Neuronal stem cell (in vitro differentiated cells): ENCODE measurements at regions not wholly inside any gene's neighbourhood (a gene's known extent, or its start where the extent isn't known, plus 50 kb on each side); places are given as distances from the start of the nearest gene placed in this dataset.
A peak's percentile ranks its signal among the peaks of the same experiment; 100 is the strongest.

Source experiments
- DNase-seq: peaks from one replicate; pipeline ENCODE4 v3.0.0-alpha.2; 2013; ENCODE audit warnings: low spot score
- H2AFZ ChIP-seq: one replicate; pipeline ENCODE4 v1.6.1; 2013; ENCODE audit warnings: mild to moderate bottlenecking, low read length, inconsistent platforms
- H2AK5ac ChIP-seq: 2 replicates; pipeline ENCODE4 v1.6.1; 2013; ENCODE audit warnings: low read depth, mild to moderate bottlenecking, inconsistent platforms, low read length, moderate library complexity, mixed read lengths
- H2BK120ac ChIP-seq: 2 replicates; pipeline ENCODE4 v1.6.1; 2013; ENCODE audit warnings: low read depth, mild to moderate bottlenecking, inconsistent platforms, low read length, moderate library complexity, mixed read lengths
- H2BK12ac ChIP-seq: one replicate; pipeline ENCODE4 v1.6.1; 2013; ENCODE audit warnings: low read length, inconsistent platforms
- H2BK15ac ChIP-seq: 2 replicates; pipeline ENCODE4 v1.6.1; 2013; ENCODE audit warnings: mild to moderate bottlenecking, low read length, inconsistent platforms, mixed read lengths
- H2BK5ac ChIP-seq: one replicate; pipeline ENCODE4 v1.6.1; 2013; ENCODE audit warnings: inconsistent platforms, mild to moderate bottlenecking, low read length, moderate library complexity
- H3K14ac ChIP-seq: one replicate; pipeline ENCODE4 v1.6.1; 2013; ENCODE audit warnings: low read length, inconsistent platforms
- H3K18ac ChIP-seq: 2 replicates; pipeline ENCODE4 v1.6.1; 2013; ENCODE audit warnings: low read length, inconsistent platforms
- H3K23ac ChIP-seq: 2 replicates; pipeline ENCODE4 v1.6.1; 2013; ENCODE audit warnings: low read depth, mild to moderate bottlenecking, mixed read lengths, low read length, inconsistent platforms; ENCODE audit not compliant: poor library complexity
- H3K27ac ChIP-seq: replicated peaks from 3 replicates; pipeline ENCODE4 v1.5.1; 2013; ENCODE audit warnings: low read length, inconsistent platforms
- H3K27me3 ChIP-seq, 3 experiments: 2 replicates each; pipeline ENCODE4 v1.6.1; 2013; ENCODE audit warnings: low read length in 3 of 3, mild to moderate bottlenecking in 2 of 3, inconsistent platforms in 1 of 3, low read depth in 1 of 3, mixed read lengths in 1 of 3, moderate library complexity in 1 of 3; ENCODE audit not compliant: control insufficient read depth in 3 of 3, insufficient read depth in 3 of 3
- H3K36me3 ChIP-seq, 2 donors: replicated peaks in 1 of 2; 2 replicates each; pipeline ENCODE4 v1.6.1; 2013; ENCODE audit warnings: low read length in 2 of 2; ENCODE audit not compliant: control insufficient read depth in 2 of 2, insufficient read depth in 2 of 2
- H3K4ac ChIP-seq: 2 replicates; pipeline ENCODE4 v1.6.1; 2013; ENCODE audit warnings: inconsistent platforms, mild to moderate bottlenecking, low read length, moderate library complexity
- H3K4me1 ChIP-seq, 2 donors: 1 replicate in 1 of 2; 2 replicates in 1 of 2; pipeline ENCODE4 v1.6.1; 2013; ENCODE audit warnings: low read length in 2 of 2, low read depth in 1 of 2; ENCODE audit not compliant: control insufficient read depth in 2 of 2, insufficient read depth in 1 of 2
- H3K4me2 ChIP-seq: one replicate; pipeline ENCODE4 v1.6.1; 2013; ENCODE audit warnings: mild to moderate bottlenecking, low read length, inconsistent platforms; ENCODE audit not compliant: insufficient read depth, poor library complexity, severe bottlenecking
- H3K4me3 ChIP-seq, 2 donors: 2 replicates each; pipeline ENCODE4 v1.5.1; 2013; ENCODE audit warnings: low read length in 2 of 2, mild to moderate bottlenecking in 2 of 2, inconsistent platforms in 1 of 2, moderate library complexity in 1 of 2
- H3K79me1 ChIP-seq: one replicate; pipeline ENCODE4 v1.6.1; 2013; ENCODE audit warnings: low read depth, mild to moderate bottlenecking, inconsistent platforms, low read length, moderate library complexity
- H3K9ac ChIP-seq: one replicate; pipeline ENCODE4 v1.6.1; 2013; ENCODE audit warnings: mild to moderate bottlenecking, low read depth, low read length, inconsistent platforms; ENCODE audit not compliant: poor library complexity
- H3K9me3 ChIP-seq, 2 donors: replicated peaks in 1 of 2; 2 replicates each; pipeline versions ENCODE3 to v1.6.1; 2013; ENCODE audit warnings: low read length in 2 of 2, mild to moderate bottlenecking in 2 of 2, inconsistent platforms in 1 of 2, low read depth in 1 of 2, mixed read lengths in 1 of 2, moderate library complexity in 1 of 2; ENCODE audit not compliant: control insufficient read depth in 2 of 2, insufficient read depth in 1 of 2
- H4K8ac ChIP-seq: one replicate; pipeline ENCODE4 v1.6.1; 2013; ENCODE audit warnings: low read depth, mild to moderate bottlenecking, inconsistent platforms, low read length, moderate library complexity
- H4K91ac ChIP-seq: one replicate; pipeline ENCODE4 v1.6.1; 2013; ENCODE audit warnings: low read length, low read depth, mild to moderate bottlenecking, inconsistent platforms; ENCODE audit not compliant: poor library complexity
- WGBS, 2 donors: extraction: QIAGEN DNeasy Blood & Tissue Kit; methylation state at CpG; one replicate each; pipeline ENCODE4 v1.1.7; 2013; ENCODE audit warnings: missing lambda C conversion rate in 2 of 2, mixed read lengths in 1 of 2; ENCODE audit not compliant: insufficient read length in 2 of 2, insufficient replicate concordance in 1 of 2; ENCODE audit errors: extremely low coverage in 2 of 2; 5-methylcytosine and 5-hydroxymethylcytosine counted together

- no peak overlapping the region for H2AFZ ChIP-seq
- no peak for DNase-seq
- no peaks in the 10 kb centered on the region for H3K4me1 ChIP-seq
- H2BK15ac ChIP-seq, result no peak overlapping the region
- H3K4me2 ChIP-seq, result no peak overlapping the region
- H3K9me3 ChIP-seq, result no peaks in the 10 kb centered on the region
- no peak overlapping the region for H3K23ac ChIP-seq
- no peak overlapping the region for H2AK5ac ChIP-seq
- no peak overlapping the region for H3K9ac ChIP-seq
- no peak overlapping the region for H3K27ac ChIP-seq
- no peaks in the 10 kb centered on the region for H3K27me3 ChIP-seq
- no peaks in the 10 kb centered on the region for H3K79me1 ChIP-seq
- H2BK5ac ChIP-seq, result no peak overlapping the region
- H4K91ac ChIP-seq, result no peak overlapping the region
- no peaks in the 10 kb centered on the region for H3K36me3 ChIP-seq
- WGBS, 2 donors, result no CpG with 5 or more reads among the region's 6 CpGs
- H3K14ac ChIP-seq, result no peak overlapping the region
- no peak overlapping the region for H2BK120ac ChIP-seq
- no peak overlapping the region for H3K4ac ChIP-seq
- no peak overlapping the region for H3K4me3 ChIP-seq
- no peak overlapping the region for H3K18ac ChIP-seq
- H2BK12ac ChIP-seq, result no peak overlapping the region
- H4K8ac ChIP-seq, result no peak overlapping the region
Measured at GRCh38 chr5:18517641-18518380, 883.6 kb downstream of the TAF11L14 start.

DNA sequence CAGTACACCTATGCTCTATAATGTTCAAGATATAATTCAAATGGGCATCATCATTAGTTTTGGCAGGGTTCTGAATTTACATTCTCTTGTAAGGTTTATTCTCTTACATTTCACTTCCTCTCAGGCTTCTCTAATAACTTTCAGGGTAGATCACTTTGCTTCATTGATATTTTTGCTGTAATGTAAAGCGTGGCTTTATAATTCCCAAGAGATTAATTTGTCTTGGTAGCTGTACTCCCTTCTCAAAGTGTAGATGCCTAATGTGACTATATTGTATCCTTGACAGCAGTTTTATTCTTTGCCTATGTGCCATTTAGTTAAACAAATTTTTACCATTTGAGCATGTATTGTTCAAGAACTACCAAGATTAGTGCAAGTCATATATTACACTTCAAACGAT, 889.1 kb downstream of the TAF11L14 start:
- H4K91ac ChIP-seq, result no peak overlapping the region
- H2BK120ac ChIP-seq, result no peak overlapping the region
- no peak overlapping the region for H2AK5ac ChIP-seq
- no peak overlapping the region for H3K9ac ChIP-seq
- H3K23ac ChIP-seq, result no peak overlapping the region
- H3K27me3 ChIP-seq, result no peaks in the 10 kb centered on the region
- no peak overlapping the region for H3K4me2 ChIP-seq
- no peaks in the 10 kb centered on the region for H3K79me1 ChIP-seq
- H3K27ac ChIP-seq, result no peak overlapping the region
- no peaks in the 10 kb centered on the region for H3K4me1 ChIP-seq
- no peaks in the 10 kb centered on the region for H3K36me3 ChIP-seq
- no peak overlapping the region for H2BK5ac ChIP-seq
- no peak overlapping the region for H3K4me3 ChIP-seq
- no peak overlapping the region for H2BK12ac ChIP-seq
- H3K18ac ChIP-seq, result no peak overlapping the region
- no peak overlapping the region for H4K8ac ChIP-seq
- H3K14ac ChIP-seq, result no peak overlapping the region
- H2AFZ ChIP-seq, result no peak overlapping the region
- DNase-seq, result no peak
- no peak overlapping the region for H3K4ac ChIP-seq
- no peaks in the 10 kb centered on the region for H3K9me3 ChIP-seq
- H2BK15ac ChIP-seq, result no peak overlapping the region
- WGBS, 2 donors, result no CpG with 5 or more reads among the region's 2 CpGs

DNA sequence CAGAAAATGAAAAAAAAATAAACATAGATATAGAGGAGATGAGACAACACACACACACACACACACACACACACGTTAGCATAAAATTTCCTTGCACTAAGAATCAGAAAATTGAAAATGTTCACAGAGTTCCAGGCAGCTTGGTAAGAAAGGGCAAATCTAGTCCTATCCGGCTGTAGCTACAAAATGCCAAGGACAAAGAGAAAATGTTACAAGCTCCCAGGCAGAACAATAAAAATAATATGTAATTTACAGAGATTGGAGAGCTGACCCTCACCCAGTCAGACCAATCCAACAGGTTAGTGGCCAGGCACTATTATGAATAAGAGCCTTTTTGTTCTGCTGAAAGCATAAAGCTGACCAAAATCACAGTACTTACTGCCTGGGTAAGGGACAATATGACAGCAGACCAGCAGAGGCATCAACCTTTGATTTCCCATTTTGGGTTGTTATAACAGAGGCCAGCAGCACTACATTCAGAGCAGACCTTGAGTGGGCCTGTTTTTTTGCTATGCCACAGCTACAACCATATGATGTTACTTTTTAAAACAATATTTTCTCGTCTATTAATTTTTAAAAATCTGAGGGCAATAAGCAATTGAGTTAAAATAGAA, 892.6 kb downstream of the TAF11L14 start:
- Histone ChIP-seq H3K14ac (no peak overlapping the region), H2BK120ac (no peak overlapping the region), H3K79me1 (no peaks in the 10 kb centered on the region), H3K9me3 (no peaks in the 10 kb centered on the region), H3K27ac (no peak overlapping the region), H3K9ac (no peak overlapping the region), H4K91ac (no peak overlapping the region), H2BK15ac (no peak overlapping the region), H4K8ac (no peak overlapping the region), H3K4me2 (no peak overlapping the region), H3K18ac (no peak overlapping the region), H3K36me3 (no peaks in the 10 kb centered on the region), H3K4ac (no peak overlapping the region), H2BK5ac (no peak overlapping the region), H2AK5ac (no peak overlapping the region), H3K4me1 (no peaks in the 10 kb centered on the region), H3K4me3 (no peak overlapping the region), H3K27me3 (no peaks in the 10 kb centered on the region), H2AFZ (peak overlapping the region; percentile 41), H2BK12ac (no peak overlapping the region), H3K23ac (no peak overlapping the region)
- WGBS, 2 donors, result no CpG with 5 or more reads among the region's 3 CpGs
- no peak for DNase-seq

- no peak overlapping the region for H3K4ac ChIP-seq
- no peak overlapping the region for H3K27ac ChIP-seq
- H4K91ac ChIP-seq, result no peak overlapping the region
- no peak for DNase-seq
- H3K9me3 ChIP-seq, result no peaks in the 10 kb centered on the region
- H3K27me3 ChIP-seq, result no peaks in the 10 kb centered on the region
- H2BK5ac ChIP-seq, result no peak overlapping the region
- H2BK12ac ChIP-seq, result no peak overlapping the region
- no peak overlapping the region for H3K4me3 ChIP-seq
- no peak overlapping the region for H2AFZ ChIP-seq
- no peak overlapping the region for H4K8ac ChIP-seq
- no peak overlapping the region for H2BK120ac ChIP-seq
- H3K14ac ChIP-seq, result peak overlapping the region; percentile 63
- H3K23ac ChIP-seq, result no peak overlapping the region
- H3K36me3 ChIP-seq, result no peaks in the 10 kb centered on the region
- WGBS, 2 donors, result no CpG with 5 or more reads among the region's 7 CpGs
- H3K4me2 ChIP-seq, result no peak overlapping the region
- no peak overlapping the region for H3K18ac ChIP-seq
- H3K79me1 ChIP-seq, result no peaks in the 10 kb centered on the region
- no peak overlapping the region for H2AK5ac ChIP-seq
- no peak overlapping the region for H2BK15ac ChIP-seq
- no peaks in the 10 kb centered on the region for H3K4me1 ChIP-seq
- H3K9ac ChIP-seq, result no peak overlapping the region
Measured at GRCh38 chr5:18533137-18533536, 898.9 kb downstream of the TAF11L14 start.
